SK-N-SH (cell line): ENCODE measurements at regions not wholly inside any gene's neighbourhood (a gene's known extent, or its start where the extent isn't known, plus 50 kb on each side); places are given as distances from the start of the nearest gene placed in this dataset.

Source experiments
- EZH2phosphoT487 ChIP-seq: fragments of 200-600 bp; sonication (generic); IDR thresholded peaks from 2 replicates; pipeline ENCODE4 v1.6.1; 2017; ENCODE audit warnings: low read depth, mixed run types, mild to moderate bottlenecking, antibody characterized with exemption, moderate library complexity, borderline replicate concordance
- GATA2 ChIP-seq: sonication (generic); formaldehyde crosslinking; IDR thresholded peaks from 2 replicates; pipeline ENCODE4 v1.5.0; 2020; ENCODE audit warnings: mild to moderate bottlenecking, missing genetic modification reagents
- JUND ChIP-seq: IDR thresholded peaks from 2 replicates; pipeline ENCODE4 v1.4.0; 2012
- NRF1 ChIP-seq: IDR thresholded peaks from 2 replicates; pipeline ENCODE4 v1.6.1; 2012; ENCODE audit warnings: low read depth, mild to moderate bottlenecking, low read length
- RAD21 ChIP-seq: IDR thresholded peaks from 2 replicates; pipeline ENCODE4 v1.6.1; 2012; ENCODE audit warnings: mild to moderate bottlenecking, low read length
- RFX5 ChIP-seq: IDR thresholded peaks from 2 replicates; pipeline ENCODE4 v1.6.1; 2012; ENCODE audit warnings: mild to moderate bottlenecking, improper control_type of control experiment, low read length
- TAF1 ChIP-seq: IDR thresholded peaks from 2 replicates; pipeline ENCODE4 v1.6.1; 2012; ENCODE audit warnings: low read depth, mild to moderate bottlenecking, low read length, moderate library complexity, borderline replicate concordance
- USF2 ChIP-seq: fragments of 150-350 bp; IDR thresholded peaks from 2 replicates; pipeline ENCODE4 v1.6.1; 2017; ENCODE audit warnings: antibody characterized with exemption, low read length, low read depth, borderline replicate concordance
- YY1 ChIP-seq: IDR thresholded peaks from 2 replicates; pipeline ENCODE4 v1.4.0; 2012; ENCODE audit warnings: low read depth, mild to moderate bottlenecking
- TF ChIP-seq, protein P1 (sequence below): fragments of 200-600 bp; sonication (generic); IDR thresholded peaks from 2 replicates; pipeline ENCODE4 v1.6.1; 2017; ENCODE audit warnings: antibody characterized with exemption, mild to moderate bottlenecking, moderate library complexity
- TF ChIP-seq, protein P2 (sequence below): IDR thresholded peaks from 2 replicates; pipeline ENCODE4 v1.4.0; 2012; ENCODE audit warnings: low read depth, borderline replicate concordance
- TF ChIP-seq, protein P3 (sequence below): IDR thresholded peaks from 2 replicates; pipeline ENCODE4 v1.4.0; 2012; ENCODE audit warnings: low read depth

DNA sequence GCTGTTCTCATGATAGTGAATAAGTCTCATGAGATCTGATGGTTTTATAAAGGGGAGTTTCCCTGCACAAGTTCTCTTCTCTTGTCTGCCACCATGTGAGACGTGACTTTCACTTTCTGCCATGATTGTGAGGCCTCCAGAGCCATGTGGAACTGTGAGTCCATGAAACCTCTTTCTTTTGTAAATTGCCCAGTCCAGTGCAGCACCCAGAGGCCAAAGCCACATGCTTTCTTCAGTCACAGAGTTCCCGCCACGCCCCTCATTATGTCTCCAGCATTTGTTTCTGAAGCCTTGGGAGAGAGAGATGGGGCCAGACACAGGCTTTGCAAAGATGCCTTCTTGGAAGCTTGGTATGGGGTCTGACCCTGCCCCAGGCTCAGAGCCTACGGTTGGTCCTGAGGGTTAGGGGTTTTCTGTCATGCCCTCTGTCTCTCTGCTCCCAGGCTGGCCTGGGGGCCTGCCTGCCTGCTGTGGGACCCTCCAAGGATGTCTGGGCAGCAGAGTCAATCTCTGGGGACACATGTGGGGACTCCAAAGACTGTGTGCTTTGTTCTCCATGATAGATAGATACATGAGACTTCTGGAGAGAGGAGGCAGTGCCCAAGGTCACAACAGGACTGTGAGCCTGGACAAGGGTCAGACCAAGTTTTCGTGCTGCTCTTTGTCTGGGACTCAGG is 114.1 kb upstream of the PRMT8 start:
- TF ChIP-seq, protein P1, sequence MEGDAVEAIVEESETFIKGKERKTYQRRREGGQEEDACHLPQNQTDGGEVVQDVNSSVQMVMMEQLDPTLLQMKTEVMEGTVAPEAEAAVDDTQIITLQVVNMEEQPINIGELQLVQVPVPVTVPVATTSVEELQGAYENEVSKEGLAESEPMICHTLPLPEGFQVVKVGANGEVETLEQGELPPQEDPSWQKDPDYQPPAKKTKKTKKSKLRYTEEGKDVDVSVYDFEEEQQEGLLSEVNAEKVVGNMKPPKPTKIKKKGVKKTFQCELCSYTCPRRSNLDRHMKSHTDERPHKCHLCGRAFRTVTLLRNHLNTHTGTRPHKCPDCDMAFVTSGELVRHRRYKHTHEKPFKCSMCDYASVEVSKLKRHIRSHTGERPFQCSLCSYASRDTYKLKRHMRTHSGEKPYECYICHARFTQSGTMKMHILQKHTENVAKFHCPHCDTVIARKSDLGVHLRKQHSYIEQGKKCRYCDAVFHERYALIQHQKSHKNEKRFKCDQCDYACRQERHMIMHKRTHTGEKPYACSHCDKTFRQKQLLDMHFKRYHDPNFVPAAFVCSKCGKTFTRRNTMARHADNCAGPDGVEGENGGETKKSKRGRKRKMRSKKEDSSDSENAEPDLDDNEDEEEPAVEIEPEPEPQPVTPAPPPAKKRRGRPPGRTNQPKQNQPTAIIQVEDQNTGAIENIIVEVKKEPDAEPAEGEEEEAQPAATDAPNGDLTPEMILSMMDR = no peak
- TF ChIP-seq GATA2 (CRISPR knock-in tag) = no peak
- TF ChIP-seq, protein P2, sequence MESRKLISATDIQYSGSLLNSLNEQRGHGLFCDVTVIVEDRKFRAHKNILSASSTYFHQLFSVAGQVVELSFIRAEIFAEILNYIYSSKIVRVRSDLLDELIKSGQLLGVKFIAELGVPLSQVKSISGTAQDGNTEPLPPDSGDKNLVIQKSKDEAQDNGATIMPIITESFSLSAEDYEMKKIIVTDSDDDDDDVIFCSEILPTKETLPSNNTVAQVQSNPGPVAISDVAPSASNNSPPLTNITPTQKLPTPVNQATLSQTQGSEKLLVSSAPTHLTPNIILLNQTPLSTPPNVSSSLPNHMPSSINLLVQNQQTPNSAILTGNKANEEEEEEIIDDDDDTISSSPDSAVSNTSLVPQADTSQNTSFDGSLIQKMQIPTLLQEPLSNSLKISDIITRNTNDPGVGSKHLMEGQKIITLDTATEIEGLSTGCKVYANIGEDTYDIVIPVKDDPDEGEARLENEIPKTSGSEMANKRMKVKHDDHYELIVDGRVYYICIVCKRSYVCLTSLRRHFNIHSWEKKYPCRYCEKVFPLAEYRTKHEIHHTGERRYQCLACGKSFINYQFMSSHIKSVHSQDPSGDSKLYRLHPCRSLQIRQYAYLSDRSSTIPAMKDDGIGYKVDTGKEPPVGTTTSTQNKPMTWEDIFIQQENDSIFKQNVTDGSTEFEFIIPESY = no peak
- TF ChIP-seq RAD21 = no peak
- TF ChIP-seq EZH2phosphoT487 = no peak
- TF ChIP-seq, protein P3, sequence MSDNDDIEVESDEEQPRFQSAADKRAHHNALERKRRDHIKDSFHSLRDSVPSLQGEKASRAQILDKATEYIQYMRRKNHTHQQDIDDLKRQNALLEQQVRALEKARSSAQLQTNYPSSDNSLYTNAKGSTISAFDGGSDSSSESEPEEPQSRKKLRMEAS = no peak
- no peak for TF ChIP-seq NRF1
- TF ChIP-seq JUND = no peak
- no peak for TF ChIP-seq TAF1
- TF ChIP-seq RFX5 = no peak
- no peak for TF ChIP-seq YY1
- no peak for TF ChIP-seq USF2
